Natural killer cell (primary cell): ENCODE measurements at regions not wholly inside any gene's neighbourhood (a gene's known extent, or its start where the extent isn't known, plus 50 kb on each side); places are given as distances from the start of the nearest gene placed in this dataset.

Experiments used
- ATAC-seq, 3 donors: fragments of 150-1000 bp in 2 of 3; fragments of 200-7000 bp in 1 of 3; cut with Tn5 transposase; 1 replicate in 1 of 3; 2 replicates in 2 of 3; pipeline ENCODE4 v1.10.0; 2021; ENCODE audit warnings: mild to moderate bottlenecking in 2 of 3, moderate library complexity in 2 of 3
- DNase-seq, 2 donors: peaks; one replicate each; pipeline versions ENCODE4 v3.0.0 to v3.0.0-alpha.2; 2013 to 2021; ENCODE audit warnings: mixed read lengths in 1 of 2
- H3K27ac ChIP-seq: one replicate; pipeline ENCODE4 v1.5.1; 2013; ENCODE audit warnings: mild to moderate bottlenecking, low read length
- H3K27me3 ChIP-seq: one replicate; pipeline ENCODE4 v1.6.1; 2013; ENCODE audit warnings: low read length; ENCODE audit not compliant: control insufficient read depth, insufficient read depth
- H3K36me3 ChIP-seq: one replicate; pipeline ENCODE4 v1.6.1; 2013; ENCODE audit warnings: low read length; ENCODE audit not compliant: control insufficient read depth, insufficient read depth
- H3K4me1 ChIP-seq: one replicate; pipeline ENCODE4 v1.6.1; 2013; ENCODE audit warnings: low read length; ENCODE audit not compliant: control insufficient read depth, insufficient read depth
- H3K4me3 ChIP-seq: one replicate; pipeline ENCODE4 v1.5.1; 2013; ENCODE audit warnings: low read length
- H3K9me3 ChIP-seq: one replicate; pipeline ENCODE4 v1.6.1; 2013; ENCODE audit warnings: low read length; ENCODE audit not compliant: control insufficient read depth, insufficient read depth
- H3K27ac Mint-ChIP-seq, 2 donors: one replicate each; pipeline ENCODE4 v1.8.0; 2022; ENCODE audit warnings: mild to moderate bottlenecking in 2 of 2, mixed read lengths in 2 of 2, moderate library complexity in 1 of 2
- H3K27me3 Mint-ChIP-seq, 2 donors: one replicate each; pipeline ENCODE4 v1.8.0; 2022; ENCODE audit warnings: low read depth in 2 of 2, mixed read lengths in 2 of 2
- H3K36me3 Mint-ChIP-seq: one replicate; pipeline ENCODE4 v1.8.0; 2022; ENCODE audit warnings: mixed read lengths
- H3K4me1 Mint-ChIP-seq, 2 donors: one replicate each; pipeline ENCODE4 v1.8.0; 2022; ENCODE audit warnings: mixed read lengths in 2 of 2
- H3K4me3 Mint-ChIP-seq: one replicate; pipeline ENCODE4 v1.8.0; 2022; ENCODE audit warnings: mild to moderate bottlenecking, moderate library complexity, mixed read lengths
- H3K9me3 Mint-ChIP-seq, 2 donors: one replicate each; pipeline ENCODE4 v1.8.0; 2022; ENCODE audit warnings: mixed read lengths in 2 of 2
- CTCF ChIP-seq: fragments of 200-600 bp; IDR thresholded peaks from one replicate; pipeline ENCODE4 v1.8.0; 2022; ENCODE audit warnings: antibody characterized with exemption
- WGBS: methylation state at CpG from one replicate; pipeline ENCODE4 v1.1.7; 2013; ENCODE audit warnings: missing lambda C conversion rate; ENCODE audit not compliant: insufficient coverage; 5-methylcytosine and 5-hydroxymethylcytosine counted together
- intact Hi-C: fragments of 100-400 bp; cut with micrococcal nuclease; formaldehyde crosslinking; loops from one replicate; pipeline ENCODE4 v1.14.2; 2022

DNA sequence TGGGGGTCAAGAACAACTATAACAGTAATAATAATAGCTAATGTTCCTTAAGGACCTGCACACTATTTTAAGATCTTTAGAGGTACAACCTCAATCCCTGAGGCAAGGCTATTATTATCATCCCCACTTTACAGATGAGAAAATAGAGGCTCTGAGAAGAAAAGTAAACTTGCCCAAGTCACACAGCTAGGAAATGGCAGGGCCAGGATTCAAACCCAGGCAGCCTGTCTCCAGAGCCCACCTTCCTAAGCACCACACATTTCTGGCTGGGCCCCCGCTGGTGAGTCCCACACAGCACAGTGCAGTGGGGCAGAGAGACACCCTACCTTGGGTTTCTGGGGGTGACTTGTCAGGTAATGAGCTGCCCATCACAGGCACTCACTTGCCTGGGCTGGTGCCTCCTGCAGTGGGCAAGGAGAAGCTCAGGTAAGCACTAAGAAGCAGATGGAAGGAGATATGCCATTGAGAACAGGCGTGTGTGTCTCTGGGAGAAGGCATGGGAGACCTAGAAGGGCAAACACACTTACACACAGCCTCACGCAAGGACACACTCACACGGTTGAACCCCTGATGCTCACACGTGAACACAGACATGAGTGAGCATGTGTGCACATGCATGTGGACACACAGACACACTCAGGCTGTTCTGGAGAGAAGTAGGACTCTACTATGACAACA, 104.4 kb upstream of the ZMIZ1 start:
- Mint-ChIP-seq H3K36me3 (no peaks in the 10 kb centered on the region), H3K27me3 (peaks cover 0 to 7% of the 10 kb centered on the region in 2 donors), H3K9me3 (no peaks in the 10 kb centered on the region), H3K4me3 (no peak overlapping the region), H3K4me1 (no peaks in the 10 kb centered on the region), H3K27ac (no peak overlapping the region)
- Histone ChIP-seq H3K4me1 (no peaks in the 10 kb centered on the region), H3K27me3 (no peaks in the 10 kb centered on the region), H3K36me3 (no peaks in the 10 kb centered on the region), H3K9me3 (no peaks in the 10 kb centered on the region), H3K27ac (no peak overlapping the region), H3K4me3 (no peak overlapping the region)
- ATAC-seq, result no peak
- TF ChIP-seq CTCF, result no peak
- DNase-seq, result no peak
- WGBS, result 78% methylated on average over 5 of the region's 5 CpGs
- intact Hi-C loops, result no loop called here

DNA sequence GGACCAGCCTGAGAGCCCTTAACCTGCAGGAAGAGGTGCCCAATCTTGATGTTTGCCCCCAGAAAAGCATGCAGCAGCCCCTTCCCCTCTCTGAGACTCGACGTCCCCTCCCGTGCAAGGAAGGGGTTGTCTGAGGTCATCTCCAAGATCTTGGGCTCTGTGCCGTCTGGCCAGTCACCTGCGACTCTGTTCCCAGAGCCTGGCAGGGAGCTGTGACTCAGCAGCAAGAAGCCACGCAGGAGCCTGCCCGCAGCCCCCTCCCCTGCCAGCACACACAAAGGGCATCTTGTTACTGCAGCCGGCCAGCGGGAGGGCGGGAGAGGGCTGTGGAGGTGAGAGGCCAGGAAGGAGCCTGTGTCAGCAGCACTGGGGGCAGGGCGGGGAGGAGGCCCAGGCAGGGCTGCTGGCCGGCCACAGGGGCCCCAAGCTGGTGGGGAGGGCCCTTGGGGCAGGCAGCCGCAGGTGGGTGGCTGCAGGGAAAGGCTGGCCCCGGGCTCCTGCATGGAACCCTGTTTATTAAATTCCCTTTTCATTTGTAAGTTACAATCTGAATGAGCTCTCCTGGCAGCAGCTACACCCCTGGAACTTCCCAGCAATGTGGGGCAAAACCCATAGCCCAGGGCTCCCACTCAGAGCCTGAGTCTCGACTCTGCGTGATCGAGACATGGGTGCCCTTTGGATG, 103.7 kb upstream of the ZMIZ1 start:
- Histone ChIP-seq H3K4me1 (no peaks in the 10 kb centered on the region), H3K27ac (no peak overlapping the region), H3K36me3 (no peaks in the 10 kb centered on the region), H3K27me3 (no peaks in the 10 kb centered on the region), H3K4me3 (no peak overlapping the region), H3K9me3 (no peaks in the 10 kb centered on the region)
- WGBS, result 33% methylated on average over 17 of the region's 17 CpGs
- TF ChIP-seq CTCF, result no peak
- no peaks in the 10 kb centered on the region for H3K9me3 Mint-ChIP-seq
- H3K4me3 Mint-ChIP-seq, result no peak overlapping the region
- intact Hi-C loops, result no loop called here
- no peaks in the 10 kb centered on the region for H3K36me3 Mint-ChIP-seq
- peaks cover 0 to 7% of the 10 kb centered on the region in 2 donors for H3K27me3 Mint-ChIP-seq
- no peak overlapping the region for H3K27ac Mint-ChIP-seq
- DNase-seq, result no peak
- ATAC-seq, result no peak
- no peaks in the 10 kb centered on the region for H3K4me1 Mint-ChIP-seq

DNA sequence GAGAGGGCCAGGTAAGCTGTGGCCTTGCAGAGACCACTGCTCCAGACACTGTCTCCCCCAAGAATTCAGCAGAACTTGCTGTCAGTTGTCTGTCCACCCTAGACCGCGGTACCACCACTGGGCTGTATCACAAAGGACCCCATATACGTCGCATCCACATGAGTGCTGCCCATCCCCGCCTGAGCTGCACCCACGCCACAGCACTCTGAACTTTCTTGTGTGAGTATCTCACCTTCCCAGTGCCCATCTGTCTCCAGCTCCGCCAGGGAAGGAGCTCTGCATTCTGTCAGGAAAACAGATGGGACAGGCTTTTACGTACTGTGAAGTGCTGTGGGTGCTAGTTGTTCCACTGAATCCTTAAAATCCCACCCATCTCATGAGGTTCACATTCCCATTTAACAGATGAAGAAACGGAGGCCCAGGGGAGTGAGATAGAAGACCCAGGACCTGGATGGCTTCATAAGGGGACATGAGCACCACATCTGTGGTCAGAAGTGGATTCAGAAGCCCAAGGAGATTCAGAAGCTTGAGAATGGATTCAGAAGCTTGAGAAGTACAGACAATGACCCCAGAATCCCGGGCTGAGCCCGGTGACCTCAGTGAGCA, 102.5 kb upstream of the ZMIZ1 start:
- DNase-seq (no peak), ATAC-seq (no peak)
- WGBS, result 93% methylated on average over 11 of the region's 11 CpGs
- Histone ChIP-seq H3K4me3 (no peak overlapping the region), H3K27ac (no peak overlapping the region), H3K4me1 (no peaks in the 10 kb centered on the region), H3K36me3 (no peaks in the 10 kb centered on the region), H3K27me3 (no peaks in the 10 kb centered on the region), H3K9me3 (no peaks in the 10 kb centered on the region)
- intact Hi-C loops, result no loop called here
- H3K27ac Mint-ChIP-seq, result no peak overlapping the region
- H3K4me3 Mint-ChIP-seq, result no peak overlapping the region
- H3K27me3 Mint-ChIP-seq, result peaks cover 0 to 7% of the 10 kb centered on the region in 2 donors
- no peak for TF ChIP-seq CTCF
- H3K36me3 Mint-ChIP-seq, result no peaks in the 10 kb centered on the region
- no peaks in the 10 kb centered on the region for H3K4me1 Mint-ChIP-seq
- H3K9me3 Mint-ChIP-seq, result no peaks in the 10 kb centered on the region
